HG02623 (cell line): ENCODE measurements at regions not wholly inside any gene's neighbourhood (a gene's known extent, or its start where the extent isn't known, plus 50 kb on each side); places are given as distances from the start of the nearest gene placed in this dataset.

ENCODE experiments used
- ATAC-seq: cut with Tn5 transposase; IDR thresholded peaks from one replicate; pipeline ENCODE4 v1.9.1; 2021; ENCODE audit warnings: moderate library complexity; ENCODE audit not compliant: unreplicated experiment

DNA sequence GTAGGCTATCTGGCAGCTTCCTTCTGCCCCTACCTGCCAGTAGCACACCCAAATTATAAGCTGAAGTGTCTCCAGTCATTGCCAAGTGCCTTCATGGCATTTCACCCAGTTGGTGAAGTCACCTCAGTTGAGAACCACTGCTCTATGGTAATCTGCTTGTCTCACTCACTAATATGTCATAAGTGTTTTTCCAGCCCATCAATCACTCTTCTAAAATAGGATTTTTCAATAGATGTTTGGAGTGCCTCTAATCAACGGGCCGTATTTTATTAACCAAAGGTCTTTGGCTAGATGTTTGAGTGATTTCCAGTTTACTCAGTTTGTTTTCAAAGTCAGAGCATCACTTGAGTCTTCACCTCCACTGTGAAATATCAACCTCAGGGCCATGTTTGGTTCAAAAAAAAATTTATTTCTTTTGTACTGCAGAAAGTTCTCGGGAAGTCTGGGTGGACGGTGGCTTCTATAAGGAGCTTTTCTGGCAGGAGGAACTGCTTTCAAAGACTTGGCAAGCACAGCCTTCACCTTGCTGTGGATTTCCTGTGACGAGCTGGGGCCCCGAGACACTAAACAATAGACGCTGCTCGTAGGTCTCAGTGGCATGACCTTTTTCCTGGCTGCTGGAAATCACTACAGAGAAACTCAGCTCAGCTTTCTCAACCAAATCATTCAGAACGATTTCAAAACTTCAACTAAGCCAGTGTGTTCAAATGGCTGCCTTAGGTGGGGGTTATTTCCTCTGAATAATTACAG, 95.2 kb upstream of the FOXF1 start:
- ATAC-seq = no peak

DNA sequence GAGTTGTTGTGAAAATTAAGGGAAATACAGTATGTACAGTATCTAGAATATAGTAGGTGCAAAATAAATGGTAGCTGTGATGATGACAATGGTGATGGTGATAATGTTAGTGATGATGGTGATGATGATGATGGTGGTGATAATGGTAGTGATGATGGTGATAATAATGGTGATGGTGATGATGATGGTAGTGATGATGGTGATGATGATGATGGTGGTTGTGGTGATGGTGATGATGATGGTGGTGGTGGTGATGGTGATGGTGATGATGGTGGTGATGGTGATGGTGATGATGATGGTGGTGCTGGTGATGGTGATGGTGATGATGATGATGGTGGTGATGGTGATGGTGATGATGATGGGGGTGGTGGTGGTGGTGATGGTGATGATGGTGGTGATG, 91.3 kb upstream of the FOXF1 start:
- no peak for ATAC-seq

DNA sequence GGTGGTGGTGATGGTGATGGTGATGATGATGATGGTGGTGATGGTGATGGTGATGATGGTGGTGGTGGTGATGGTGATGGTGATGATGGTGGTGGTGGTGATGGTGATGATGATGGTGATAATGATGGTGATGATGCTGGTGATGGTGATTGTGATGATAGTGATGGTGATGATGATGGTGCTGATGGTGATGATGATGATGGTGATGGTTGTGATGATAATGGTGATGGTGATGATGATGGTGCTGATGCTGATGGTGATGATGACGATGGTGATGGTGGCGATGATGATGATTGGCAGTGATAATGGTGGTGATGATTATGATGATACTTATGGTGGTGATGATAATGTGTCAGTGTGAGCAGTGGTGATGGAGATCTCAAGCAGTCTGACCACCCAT, 90.8 kb upstream of the FOXF1 start:
- no peak for ATAC-seq

GRCh38 chr16:86421995-86422394, 88.3 kb upstream of the FOXF1 start:
- no peak for ATAC-seq

- ATAC-seq = no peak
These were observed 85.9 kb upstream of the FOXF1 start for GRCh38 chr16:86424398-86424797.

GRCh38 chr16:86424985-86425384, 85.3 kb upstream of the FOXF1 start:
- ATAC-seq = no peak

DNA sequence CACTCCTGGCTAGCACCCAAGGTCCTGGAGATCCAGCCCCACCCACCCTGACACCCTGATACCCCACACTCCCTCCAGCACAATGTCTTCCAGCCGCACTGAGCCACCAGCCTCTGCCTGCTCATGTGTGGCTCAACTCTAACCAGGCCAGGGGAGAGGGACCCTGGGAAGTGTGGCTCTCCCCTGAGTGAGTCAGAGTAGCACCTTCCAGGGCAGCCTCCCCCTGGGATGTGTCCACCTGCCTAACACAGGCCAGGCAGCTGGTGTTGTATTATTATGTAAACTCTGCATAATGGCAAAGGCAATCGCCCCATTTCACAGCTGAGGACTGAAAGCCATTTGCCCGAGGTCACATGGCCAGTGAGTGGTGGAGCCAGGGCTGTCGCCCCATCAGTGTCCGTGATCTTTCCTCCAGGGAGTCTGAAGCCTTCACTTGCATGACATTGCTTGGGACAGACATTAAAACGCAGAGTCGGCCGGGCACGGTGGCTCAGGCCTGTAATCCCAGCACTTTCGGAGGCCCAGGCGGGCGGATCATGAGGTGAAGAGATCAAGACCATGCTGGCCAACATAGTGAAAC, 84.2 kb upstream of the FOXF1 start:
- no peak for ATAC-seq

DNA sequence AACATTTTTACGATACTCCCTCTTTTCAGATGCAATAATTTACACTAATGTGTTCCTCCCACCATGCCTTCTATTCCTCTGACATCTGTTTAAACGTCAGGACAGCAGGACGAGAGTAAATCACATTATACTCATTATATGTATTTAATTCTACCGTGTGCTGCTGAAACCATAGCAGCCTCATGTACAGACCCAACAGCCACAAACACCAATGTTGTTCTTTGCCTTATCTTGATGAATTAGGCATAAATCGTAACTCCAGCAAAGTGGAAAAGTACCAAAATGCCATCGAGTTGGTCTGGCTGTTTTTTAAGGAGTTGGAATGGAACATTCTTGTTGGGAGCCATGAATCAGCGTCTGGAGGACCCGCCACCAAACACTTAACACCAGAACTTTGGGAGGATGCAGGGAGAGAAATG, 82.9 kb upstream of the FOXF1 start:
- ATAC-seq = no peak

DNA sequence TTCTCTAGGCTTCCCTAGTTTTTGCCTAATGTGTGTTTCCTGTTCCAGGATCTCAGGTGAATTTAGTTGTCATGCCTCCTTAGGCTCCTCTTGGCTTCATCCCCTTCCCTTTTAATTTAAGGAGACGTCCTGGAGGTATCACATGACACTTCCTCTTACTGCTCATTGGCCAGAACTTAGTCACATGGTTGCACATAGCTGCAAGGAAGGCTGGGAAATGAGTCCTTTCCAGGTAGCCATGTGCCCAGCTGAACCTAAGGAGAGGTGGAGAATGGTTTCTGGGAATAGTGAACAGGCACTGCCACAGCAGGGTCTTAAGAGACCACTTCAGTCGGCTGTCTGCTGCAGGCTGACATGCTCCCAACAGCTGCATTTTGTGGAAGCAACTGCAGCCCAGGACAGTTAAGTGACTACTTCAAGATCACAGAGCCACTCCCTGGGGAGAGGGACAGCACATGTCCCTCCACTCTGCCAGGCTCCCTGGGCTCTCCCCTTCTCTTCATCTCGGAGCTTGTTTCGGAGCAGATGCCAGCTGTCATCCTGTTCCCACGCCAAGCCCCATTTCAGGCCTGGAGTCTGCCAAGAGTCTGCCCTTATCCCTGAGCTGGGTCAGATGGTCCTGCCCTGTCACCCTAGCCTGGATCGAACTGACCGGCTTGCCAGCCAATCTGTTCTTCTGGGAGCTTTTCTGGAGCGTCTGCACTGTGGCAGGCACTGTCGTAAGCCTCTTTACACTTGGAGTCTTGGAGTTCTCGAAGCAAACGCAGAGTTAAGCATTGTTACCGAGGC, 81.4 kb upstream of the FOXF1 start:
- ATAC-seq = no peak

DNA sequence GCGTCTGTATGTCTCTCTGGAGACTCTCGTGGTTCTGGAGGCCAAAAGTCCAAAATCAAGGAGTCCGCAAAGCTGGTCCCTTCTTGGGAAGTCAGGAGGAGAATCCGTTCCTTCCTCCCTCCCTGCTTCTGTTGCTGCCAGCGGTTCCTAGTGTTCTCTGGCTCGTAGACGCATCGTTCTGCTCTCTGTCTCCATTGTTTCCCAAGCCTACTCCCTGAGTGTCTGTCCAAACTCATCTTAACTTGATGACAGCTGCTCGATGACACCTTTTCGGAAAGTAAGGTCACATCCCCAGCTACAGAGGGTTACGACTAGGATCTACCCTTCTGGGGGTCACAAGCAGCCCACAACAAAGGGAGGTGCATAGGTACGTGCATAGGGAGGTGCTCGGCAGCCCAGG, 80.7 kb upstream of the FOXF1 start:
- ATAC-seq = no peak

DNA sequence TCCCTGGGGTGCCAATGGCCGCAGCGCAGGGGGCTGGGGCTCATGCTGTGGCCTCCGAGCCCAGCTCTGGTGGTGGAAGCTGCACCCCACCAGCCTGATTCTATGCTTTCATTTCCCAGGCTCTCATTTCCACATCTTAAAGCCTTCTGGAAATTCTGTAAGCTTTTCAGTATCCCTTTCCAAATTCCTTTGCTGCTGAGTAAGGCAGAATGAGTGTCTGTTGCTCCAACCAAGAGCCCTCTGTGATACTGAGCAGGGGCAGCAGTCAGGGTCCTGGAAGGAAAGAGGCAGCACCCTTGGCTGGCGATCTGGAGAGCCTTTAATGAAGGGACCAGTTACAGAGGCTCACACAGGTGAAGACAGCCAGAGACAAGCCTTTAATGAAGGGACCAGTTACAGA, 79.5 kb upstream of the FOXF1 start:
- ATAC-seq = no peak

DNA sequence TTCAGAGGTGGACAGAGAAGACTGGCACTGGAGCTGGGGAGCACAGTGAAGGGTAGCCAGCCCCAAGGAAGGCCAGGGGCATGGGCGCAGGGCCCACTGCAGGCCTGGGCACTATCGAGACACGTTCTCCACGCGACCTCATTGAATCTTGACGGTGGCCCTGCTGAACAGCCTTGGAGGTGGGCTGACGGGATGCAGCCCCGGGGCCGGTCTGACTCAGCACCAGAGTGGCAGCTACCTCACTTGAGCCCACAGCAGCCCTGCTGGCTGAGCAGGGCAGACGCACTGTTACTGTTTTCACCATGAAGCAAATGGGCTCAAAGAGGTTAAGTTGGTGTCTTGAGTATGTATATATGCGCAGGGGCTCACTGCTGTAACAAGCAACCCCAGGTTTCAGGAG, 78.8 kb upstream of the FOXF1 start:
- ATAC-seq = no peak

- ATAC-seq = no peak
These were observed 78.3 kb upstream of the FOXF1 start for GRCh38 chr16:86432048-86432447.

- no peak for ATAC-seq
These were observed 77.6 kb upstream of the FOXF1 start for GRCh38 chr16:86432691-86433090.

- no peak for ATAC-seq
These were observed 73.7 kb upstream of the FOXF1 start for GRCh38 chr16:86436466-86437185.

- ATAC-seq = no peak
These were observed 73.0 kb upstream of the FOXF1 start for GRCh38 chr16:86437348-86437747.

DNA sequence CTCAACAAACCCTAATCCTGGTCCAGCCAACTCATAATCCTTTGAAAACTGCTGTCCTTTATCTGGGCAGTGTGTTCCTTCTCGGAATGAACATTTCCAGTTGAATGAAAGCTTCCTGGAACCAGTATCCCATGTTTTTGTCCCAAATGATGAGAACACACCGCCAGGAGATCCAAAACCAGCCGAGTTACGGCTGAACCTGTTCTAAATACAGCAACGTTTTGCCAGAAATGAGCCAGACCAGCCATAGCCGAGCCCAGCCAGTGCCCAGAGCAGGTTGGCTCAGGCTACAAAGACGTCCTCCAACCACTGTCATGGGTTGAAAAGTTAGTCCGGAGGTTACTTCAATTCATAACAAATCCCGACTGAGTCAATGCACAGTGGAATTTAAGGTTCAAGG, 67.6 kb upstream of the FOXF1 start:
- ATAC-seq = no peak

DNA sequence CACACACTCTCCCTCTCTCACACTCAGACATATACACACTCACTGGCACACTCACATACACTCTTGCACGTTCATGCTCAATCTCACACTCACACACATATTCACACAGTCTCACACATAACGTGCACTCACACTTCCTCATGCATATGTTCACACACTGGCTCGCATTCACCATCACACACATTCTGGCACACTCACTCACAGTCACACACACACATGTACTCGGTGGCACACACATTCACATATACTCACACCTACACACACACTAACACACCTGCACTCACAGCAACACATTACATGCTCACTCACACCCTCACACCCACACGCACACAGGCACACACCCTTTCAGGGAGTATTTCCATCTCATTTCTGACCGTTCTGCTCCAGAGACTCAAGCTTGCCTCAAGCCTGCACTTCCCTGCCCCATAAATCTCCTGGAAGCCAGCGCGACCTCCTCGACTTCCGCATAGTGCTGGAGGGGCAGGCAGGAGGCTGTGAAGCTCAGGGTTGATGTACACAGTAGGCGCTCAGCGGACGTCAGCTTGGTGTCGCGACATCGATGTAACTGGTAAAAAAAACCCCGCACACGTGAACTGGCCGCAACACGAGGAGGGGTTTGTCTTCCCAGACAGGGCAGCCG, 66.7 kb upstream of the FOXF1 start:
- no peak for ATAC-seq

- ATAC-seq = no peak
These were observed 66.1 kb upstream of the FOXF1 start for GRCh38 chr16:86444261-86444660.

GRCh38 chr16:86444661-86445060, 65.7 kb upstream of the FOXF1 start:
- no peak for ATAC-seq

DNA sequence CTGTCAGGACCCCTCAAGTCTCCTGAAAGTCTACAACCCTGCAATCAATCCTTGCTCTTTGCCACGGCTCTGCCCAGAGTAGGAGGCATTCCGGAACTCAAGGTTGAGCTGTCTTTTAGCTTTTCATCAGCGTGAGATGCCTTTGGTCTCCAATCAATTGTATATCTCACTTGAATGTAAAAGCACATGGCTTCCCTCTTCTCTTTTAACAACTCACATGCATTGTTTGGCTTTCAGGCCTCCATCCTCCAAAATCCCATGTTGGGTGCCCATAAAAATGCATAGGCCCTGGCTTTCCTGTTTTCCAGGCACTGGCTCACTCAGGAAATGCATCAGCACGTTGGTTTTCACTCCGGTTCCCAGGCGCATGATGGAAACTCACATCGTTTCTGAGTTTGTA, 64.0 kb upstream of the FOXF1 start:
- no peak for ATAC-seq
